HepG2 (cell line): ENCODE measurements at regions not wholly inside any gene's neighbourhood (a gene's known extent, or its start where the extent isn't known, plus 50 kb on each side); places are given as distances from the start of the nearest gene placed in this dataset.

Experiments used
- ATAC-seq: fragments of 200-7000 bp; cut with Tn5 transposase; 3 replicates; pipeline ENCODE4 v1.9.1; 2020; ENCODE audit warnings: mild to moderate bottlenecking, moderate library complexity
- BruUV-seq: library from RNA; stranded (reverse); fragments of 400-500 nt; replicated peaks from 2 replicates; lab custom pipeline; 2021; lab: Mats Ljungman, UMichigan
- CTCF ChIA-PET: fragments of 300-600 bp; formaldehyde crosslinking; extraction: SDS; loops from one replicate; lab custom pipeline; 2021; ENCODE audit warnings: low total read pairs, inconsistent platforms, low intra/inter-chr PET ratio; lab: Yijun Ruan, JAX
- POLR2A ChIA-PET: fragments of 350-600 bp; sonication (Branson Sonifier 250); formaldehyde crosslinking; loops from one replicate; lab custom pipeline; 2020; ENCODE audit warnings: antibody characterized with exemption, inconsistent platforms; lab: Yijun Ruan, JAX
- DNase-seq: peaks from one replicate; pipeline ENCODE4 v3.0.0-alpha.2; 2015; ENCODE audit warnings: low spot score
- FAIRE-seq: peaks from 3 replicates; lab custom pipeline; 2011; peaks lifted over from hg19 to GRCh38; lab: Jason Lieb, UNC
- H2AFZ ChIP-seq: one replicate; pipeline ENCODE4 v1.6.1; 2011; ENCODE audit warnings: low read length, inconsistent platforms
- H3K27ac ChIP-seq: fragments of 300-600 bp; 3 replicates; pipeline ENCODE4 v1.8.0; 2011; ENCODE audit warnings: mixed run types, mild to moderate bottlenecking, mixed read lengths, low read length, inconsistent platforms; ENCODE audit not compliant: insufficient read depth; ENCODE audit errors: extremely low read length
- H3K27me3 ChIP-seq, 2 experiments: fragments of 200-600 bp in 1 of 2; 2 replicates in 1 of 2; 3 replicates in 1 of 2; pipeline versions ENCODE4 v1.6.0 to v1.8.0; 2011; ENCODE audit warnings: low read length in 2 of 2, mild to moderate bottlenecking in 2 of 2, moderate library complexity in 2 of 2, inconsistent platforms in 1 of 2; ENCODE audit not compliant: insufficient read depth in 2 of 2, control insufficient read depth in 1 of 2
- H3K36me3 ChIP-seq, 2 experiments: fragments of 200-600 bp in 1 of 2; replicated peaks in 1 of 2; 2 replicates in 1 of 2; 3 replicates in 1 of 2; pipeline versions ENCODE4 v1.5.1 to v1.8.0; 2011; ENCODE audit warnings: low read length in 2 of 2, inconsistent platforms in 1 of 2; ENCODE audit not compliant: insufficient read depth in 2 of 2, control insufficient read depth in 1 of 2
- H3K4me1 ChIP-seq: 2 replicates; pipeline ENCODE4 v1.5.1; 2012; ENCODE audit warnings: low read length, inconsistent platforms; ENCODE audit not compliant: insufficient read depth
- H3K4me2 ChIP-seq: 2 replicates; pipeline ENCODE4 v1.6.0; 2011; ENCODE audit warnings: low read depth, low read length, inconsistent platforms
- H3K4me3 ChIP-seq, 3 experiments: fragments of 200-600 bp in 1 of 3; sonication (generic), shearing (Covaris generic) in 1 of 3; replicated peaks in 1 of 3; 2 replicates each; pipeline ENCODE4 v1.5.1; 2011 to 2016; ENCODE audit warnings: low read length in 3 of 3, inconsistent platforms in 2 of 3, low read depth in 2 of 3, mild to moderate bottlenecking in 2 of 3, control low read depth in 1 of 3, mixed read lengths in 1 of 3; ENCODE audit not compliant: insufficient read depth in 1 of 3
- H3K79me2 ChIP-seq: one replicate; pipeline ENCODE4 v1.6.1; 2011; ENCODE audit warnings: low read length, inconsistent platforms; ENCODE audit not compliant: insufficient read depth
- H3K9ac ChIP-seq: 2 replicates; pipeline ENCODE4 v1.6.0; 2011; ENCODE audit warnings: mild to moderate bottlenecking, low read depth, low read length, inconsistent platforms; ENCODE audit not compliant: insufficient read depth
- H3K9me3 ChIP-seq: 2 replicates; pipeline ENCODE4 v1.5.1; 2012; ENCODE audit warnings: mild to moderate bottlenecking, low read length
- H4K20me1 ChIP-seq: 2 replicates; pipeline ENCODE4 v1.6.0; 2011; ENCODE audit warnings: inconsistent platforms, mild to moderate bottlenecking, low read length, moderate library complexity; ENCODE audit not compliant: insufficient read depth
- HOXD1 ChIP-seq: sonication (generic); formaldehyde crosslinking; IDR thresholded peaks from 2 replicates; pipeline ENCODE4 v1.5.0; 2020; ENCODE audit warnings: missing genetic modification reagents
- JUN ChIP-seq: sonication (generic); formaldehyde crosslinking; IDR thresholded peaks from 2 replicates; pipeline ENCODE4 v1.4.0; 2020; ENCODE audit warnings: mild to moderate bottlenecking, missing genetic modification reagents
- KLF16 ChIP-seq, 2 experiments: sonication (generic) in 1 of 2; formaldehyde crosslinking in 1 of 2; IDR thresholded peaks; 2 replicates each; pipeline versions ENCODE4 v1.6.1 to v1.8.0; 2016 to 2023; ENCODE audit warnings: missing genetic modification reagents in 2 of 2, missing compliant biosample characterization in 1 of 2
- MAF1 ChIP-seq: sonication (generic); formaldehyde crosslinking; IDR thresholded peaks from 2 replicates; pipeline ENCODE4 v1.5.0; 2020; ENCODE audit warnings: missing genetic modification reagents, borderline replicate concordance
- RARA ChIP-seq: IDR thresholded peaks from 2 replicates; pipeline ENCODE4 v1.6.1; 2016; ENCODE audit warnings: missing genetic modification reagents, missing compliant biosample characterization
- SMC3 ChIP-seq: IDR thresholded peaks from 2 replicates; pipeline ENCODE4 v1.6.1; 2011; ENCODE audit warnings: low read length, improper control_type of control experiment
- SP140L ChIP-seq: sonication (generic); formaldehyde crosslinking; IDR thresholded peaks from 2 replicates; pipeline ENCODE4 v1.4.0; 2020; ENCODE audit warnings: missing genetic modification reagents, borderline replicate concordance
- ZBTB1 ChIP-seq: sonication (generic); formaldehyde crosslinking; IDR thresholded peaks from 2 replicates; pipeline ENCODE4 v1.4.0; 2020; ENCODE audit warnings: missing genetic modification reagents, borderline replicate concordance
- ZNF180 ChIP-seq: sonication (generic); formaldehyde crosslinking; IDR thresholded peaks from 2 replicates; pipeline ENCODE4 v1.4.0; 2020; ENCODE audit warnings: low read depth, missing genetic modification reagents, borderline replicate concordance
- ZNF549 ChIP-seq: sonication (generic); formaldehyde crosslinking; IDR thresholded peaks from 2 replicates; pipeline ENCODE4 v1.5.0; 2020; ENCODE audit warnings: missing genetic modification reagents
- ZNF605 ChIP-seq: sonication (generic); formaldehyde crosslinking; IDR thresholded peaks from 2 replicates; pipeline ENCODE4 v1.8.0; 2022; ENCODE audit warnings: mild to moderate bottlenecking, missing genetic modification reagents
- in situ Hi-C: cut with HindIII; loops from 2 replicates; pipeline ENCODE4 v1.10.0; 2017; ENCODE audit warnings: low pct_unique_long_range_greater_than_20kb; ENCODE audit not compliant: extremely low pct_ligation_motif_present
- intact Hi-C: fragments of 100-400 bp; cut with micrococcal nuclease; formaldehyde crosslinking; loops from one replicate; pipeline ENCODE4 v1.10.0; 2022; ENCODE audit not compliant: unreplicated experiment
- TF ChIP-seq, protein P1 (sequence below): sonication (generic); formaldehyde crosslinking; IDR thresholded peaks from 2 replicates; pipeline ENCODE4 v1.5.1; 2020; ENCODE audit warnings: mild to moderate bottlenecking, missing genetic modification reagents, moderate library complexity
- TF ChIP-seq, protein P2 (sequence below): sonication (generic); formaldehyde crosslinking; IDR thresholded peaks from 2 replicates; pipeline ENCODE4 v1.5.1; 2020; ENCODE audit warnings: mild to moderate bottlenecking, moderate library complexity, missing genetic modification reagents
- TF ChIP-seq, protein P3 (sequence below): sonication (generic); formaldehyde crosslinking; IDR thresholded peaks from 2 replicates; pipeline ENCODE4 v1.4.0; 2020; ENCODE audit warnings: mild to moderate bottlenecking, missing genetic modification reagents
- TF ChIP-seq, protein P4 (sequence below): sonication (generic); formaldehyde crosslinking; IDR thresholded peaks from 2 replicates; pipeline ENCODE4 v1.5.0; 2020; ENCODE audit warnings: mild to moderate bottlenecking, missing genetic modification reagents

DNA sequence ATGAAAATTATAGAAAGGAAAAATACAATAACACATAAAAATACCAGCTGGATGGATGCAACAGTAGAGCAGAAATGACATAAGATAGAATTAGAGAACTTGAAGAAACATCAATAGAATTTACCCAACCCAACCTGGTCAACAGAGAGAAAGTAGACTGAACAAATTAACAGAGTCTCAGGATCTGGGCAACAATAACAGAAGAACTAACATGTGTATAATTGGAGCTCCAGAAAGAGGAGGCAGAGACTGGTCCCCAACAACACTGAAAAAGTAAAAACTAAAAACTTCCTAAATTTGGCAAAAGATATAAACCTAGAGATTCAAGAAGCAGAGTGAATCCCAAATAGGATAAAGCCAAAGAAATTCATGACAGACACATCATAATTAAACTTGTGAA lies 458.8 kb downstream of the RPS24 start:
- H4K20me1 ChIP-seq, result no peaks in the 10 kb centered on the region
- H3K4me2 ChIP-seq, result no peak overlapping the region
- peaks cover 33% of the 10 kb centered on the region for H3K9me3 ChIP-seq
- POLR2A ChIA-PET, result no interaction called here
- CTCF ChIA-PET, result no interaction called here
- no peak for DNase-seq
- H3K79me2 ChIP-seq, result no peaks in the 10 kb centered on the region
- no peaks in the 10 kb centered on the region; a peak in 1 of 5 replicates for H3K27me3 ChIP-seq
- H3K27ac ChIP-seq, result no peak overlapping the region
- H3K36me3 ChIP-seq, result no peaks in the 10 kb centered on the region
- no TSS peak for BruUV-seq
- no peak overlapping the region for H2AFZ ChIP-seq
- FAIRE-seq, result no peak
- in situ Hi-C loops (no loop called here), intact Hi-C loops (no loop called here)
- no peak for TF ChIP-seq SMC3
- TF ChIP-seq, protein P1, sequence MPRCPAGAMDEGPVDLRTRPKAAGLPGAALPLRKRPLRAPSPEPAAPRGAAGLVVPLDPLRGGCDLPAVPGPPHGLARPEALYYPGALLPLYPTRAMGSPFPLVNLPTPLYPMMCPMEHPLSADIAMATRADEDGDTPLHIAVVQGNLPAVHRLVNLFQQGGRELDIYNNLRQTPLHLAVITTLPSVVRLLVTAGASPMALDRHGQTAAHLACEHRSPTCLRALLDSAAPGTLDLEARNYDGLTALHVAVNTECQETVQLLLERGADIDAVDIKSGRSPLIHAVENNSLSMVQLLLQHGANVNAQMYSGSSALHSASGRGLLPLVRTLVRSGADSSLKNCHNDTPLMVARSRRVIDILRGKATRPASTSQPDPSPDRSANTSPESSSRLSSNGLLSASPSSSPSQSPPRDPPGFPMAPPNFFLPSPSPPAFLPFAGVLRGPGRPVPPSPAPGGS (CRISPR knock-in tag), result no peak
- TF ChIP-seq ZNF180 (CRISPR knock-in tag), result no peak
- no peak for TF ChIP-seq RARA (CRISPR knock-in tag)
- no peak for TF ChIP-seq ZBTB1 (CRISPR knock-in tag)
- TF ChIP-seq ZNF549 (CRISPR knock-in tag), result no peak
- no peak for TF ChIP-seq ZNF605 (CRISPR knock-in tag)
- no peak for TF ChIP-seq JUN (CRISPR knock-in tag)
- no peak for TF ChIP-seq HOXD1 (CRISPR knock-in tag)
- no peak overlapping the region for H3K9ac ChIP-seq
- peaks cover 5% of the 10 kb centered on the region; the same call in 1 of the 2 replicates for H3K4me1 ChIP-seq
- no peak for ATAC-seq
- no peak overlapping the region for H3K4me3 ChIP-seq

DNA sequence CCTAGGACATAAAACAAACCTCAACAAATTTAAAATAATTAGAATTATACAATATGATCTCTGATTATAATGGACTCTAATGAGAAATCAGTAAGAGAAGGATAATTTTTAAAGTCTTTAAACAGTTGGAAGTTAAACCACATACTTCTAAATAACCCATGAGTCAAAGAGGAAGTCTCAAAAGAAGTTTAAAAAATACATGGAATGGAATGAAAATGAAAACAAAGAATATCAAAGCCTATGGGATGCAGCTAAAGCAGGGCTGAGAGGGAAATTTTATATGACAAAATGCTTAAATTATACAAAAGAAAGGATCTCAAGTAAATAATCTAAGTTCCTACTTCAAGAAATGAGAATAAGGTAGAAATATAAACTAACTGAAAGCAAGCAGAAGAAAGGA lies 460.5 kb downstream of the RPS24 start:
- Histone ChIP-seq H3K79me2 (no peaks in the 10 kb centered on the region), H3K4me1 (peaks cover 5% of the 10 kb centered on the region; the same call in 1 of the 2 replicates), H3K27ac (no peak overlapping the region), H2AFZ (no peak overlapping the region), H3K4me3 (no peak overlapping the region), H3K27me3 (no peaks in the 10 kb centered on the region), H3K9ac (no peak overlapping the region), H3K9me3 (peaks cover 27% of the 10 kb centered on the region), H3K4me2 (no peak overlapping the region), H3K36me3 (no peaks in the 10 kb centered on the region), H4K20me1 (no peaks in the 10 kb centered on the region)
- in situ Hi-C loops, result no loop called here
- ATAC-seq, result no peak
- ChIA-PET CTCF (no interaction called here), POLR2A (no interaction called here)
- FAIRE-seq, result no peak
- no TSS peak for BruUV-seq
- DNase-seq, result no peak
- intact Hi-C loops, result no loop called here
- TF ChIP-seq, protein P2, sequence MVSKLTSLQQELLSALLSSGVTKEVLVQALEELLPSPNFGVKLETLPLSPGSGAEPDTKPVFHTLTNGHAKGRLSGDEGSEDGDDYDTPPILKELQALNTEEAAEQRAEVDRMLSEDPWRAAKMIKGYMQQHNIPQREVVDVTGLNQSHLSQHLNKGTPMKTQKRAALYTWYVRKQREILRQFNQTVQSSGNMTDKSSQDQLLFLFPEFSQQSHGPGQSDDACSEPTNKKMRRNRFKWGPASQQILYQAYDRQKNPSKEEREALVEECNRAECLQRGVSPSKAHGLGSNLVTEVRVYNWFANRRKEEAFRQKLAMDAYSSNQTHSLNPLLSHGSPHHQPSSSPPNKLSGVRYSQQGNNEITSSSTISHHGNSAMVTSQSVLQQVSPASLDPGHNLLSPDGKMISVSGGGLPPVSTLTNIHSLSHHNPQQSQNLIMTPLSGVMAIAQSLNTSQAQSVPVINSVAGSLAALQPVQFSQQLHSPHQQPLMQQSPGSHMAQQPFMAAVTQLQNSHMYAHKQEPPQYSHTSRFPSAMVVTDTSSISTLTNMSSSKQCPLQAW (CRISPR knock-in tag), result no peak
- TF ChIP-seq MAF1 (CRISPR knock-in tag) (no peak), KLF16 (CRISPR knock-in tag; IDR thresholded peaks at IDR 0.05) (no peak), SP140L (no peak)
- TF ChIP-seq, protein P3, sequence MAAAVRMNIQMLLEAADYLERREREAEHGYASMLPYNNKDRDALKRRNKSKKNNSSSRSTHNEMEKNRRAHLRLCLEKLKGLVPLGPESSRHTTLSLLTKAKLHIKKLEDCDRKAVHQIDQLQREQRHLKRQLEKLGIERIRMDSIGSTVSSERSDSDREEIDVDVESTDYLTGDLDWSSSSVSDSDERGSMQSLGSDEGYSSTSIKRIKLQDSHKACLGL, result no peak
- TF ChIP-seq, protein P4, sequence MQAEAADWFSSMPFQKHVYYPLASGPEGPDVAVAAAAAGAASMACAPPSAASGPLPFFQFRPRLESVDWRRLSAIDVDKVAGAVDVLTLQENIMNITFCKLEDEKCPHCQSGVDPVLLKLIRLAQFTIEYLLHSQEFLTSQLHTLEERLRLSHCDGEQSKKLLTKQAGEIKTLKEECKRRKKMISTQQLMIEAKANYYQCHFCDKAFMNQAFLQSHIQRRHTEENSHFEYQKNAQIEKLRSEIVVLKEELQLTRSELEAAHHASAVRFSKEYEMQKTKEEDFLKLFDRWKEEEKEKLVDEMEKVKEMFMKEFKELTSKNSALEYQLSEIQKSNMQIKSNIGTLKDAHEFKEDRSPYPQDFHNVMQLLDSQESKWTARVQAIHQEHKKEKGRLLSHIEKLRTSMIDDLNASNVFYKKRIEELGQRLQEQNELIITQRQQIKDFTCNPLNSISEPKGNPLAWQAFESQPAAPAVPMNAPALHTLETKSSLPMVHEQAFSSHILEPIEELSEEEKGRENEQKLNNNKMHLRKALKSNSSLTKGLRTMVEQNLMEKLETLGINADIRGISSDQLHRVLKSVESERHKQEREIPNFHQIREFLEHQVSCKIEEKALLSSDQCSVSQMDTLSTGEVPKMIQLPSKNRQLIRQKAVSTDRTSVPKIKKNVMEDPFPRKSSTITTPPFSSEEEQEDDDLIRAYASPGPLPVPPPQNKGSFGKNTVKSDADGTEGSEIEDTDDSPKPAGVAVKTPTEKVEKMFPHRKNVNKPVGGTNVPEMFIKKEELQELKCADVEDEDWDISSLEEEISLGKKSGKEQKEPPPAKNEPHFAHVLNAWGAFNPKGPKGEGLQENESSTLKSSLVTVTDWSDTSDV (CRISPR knock-in tag), result no peak
